GM12865 (cell line): ENCODE measurements at regions not wholly inside any gene's neighbourhood (a gene's known extent, or its start where the extent isn't known, plus 50 kb on each side); places are given as distances from the start of the nearest gene placed in this dataset.

ENCODE experiments used
- DNase-seq: peaks from one replicate; pipeline ENCODE4 v3.0.0; 2010; ENCODE audit warnings: low read depth
- H3K4me3 ChIP-seq: 2 replicates; pipeline ENCODE4 v1.5.1; 2011; ENCODE audit warnings: mild to moderate bottlenecking, low read depth, low read length, control low read depth
- TF ChIP-seq, protein P1 (sequence below): IDR thresholded peaks from 2 replicates; pipeline ENCODE4 v1.5.1; 2011; ENCODE audit warnings: low read length, control low read depth, low read depth, inconsistent platforms; ENCODE audit not compliant: insufficient read depth; ENCODE audit errors: missing control alignments

DNA sequence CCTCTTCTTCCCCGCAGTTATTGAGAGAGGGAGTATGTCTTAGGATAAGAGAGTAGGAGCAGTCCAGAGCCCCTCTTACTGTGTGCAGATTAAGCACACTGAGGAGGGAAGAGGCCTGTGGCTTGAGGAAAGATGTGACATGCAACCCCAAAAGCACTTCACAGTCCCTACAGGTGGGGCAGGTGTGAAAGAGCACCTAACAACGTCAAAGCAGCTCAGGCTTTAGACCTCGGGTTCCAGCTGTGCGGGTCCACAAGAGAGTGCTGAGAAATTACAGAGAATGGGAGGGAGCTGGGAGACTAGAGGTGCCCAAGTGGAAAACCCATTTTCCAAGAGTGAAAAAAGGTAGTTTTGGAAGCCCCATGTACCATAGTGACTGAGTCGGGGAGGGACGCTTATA, 127.6 kb downstream of the SLC25A47 start:
- TF ChIP-seq, protein P1, sequence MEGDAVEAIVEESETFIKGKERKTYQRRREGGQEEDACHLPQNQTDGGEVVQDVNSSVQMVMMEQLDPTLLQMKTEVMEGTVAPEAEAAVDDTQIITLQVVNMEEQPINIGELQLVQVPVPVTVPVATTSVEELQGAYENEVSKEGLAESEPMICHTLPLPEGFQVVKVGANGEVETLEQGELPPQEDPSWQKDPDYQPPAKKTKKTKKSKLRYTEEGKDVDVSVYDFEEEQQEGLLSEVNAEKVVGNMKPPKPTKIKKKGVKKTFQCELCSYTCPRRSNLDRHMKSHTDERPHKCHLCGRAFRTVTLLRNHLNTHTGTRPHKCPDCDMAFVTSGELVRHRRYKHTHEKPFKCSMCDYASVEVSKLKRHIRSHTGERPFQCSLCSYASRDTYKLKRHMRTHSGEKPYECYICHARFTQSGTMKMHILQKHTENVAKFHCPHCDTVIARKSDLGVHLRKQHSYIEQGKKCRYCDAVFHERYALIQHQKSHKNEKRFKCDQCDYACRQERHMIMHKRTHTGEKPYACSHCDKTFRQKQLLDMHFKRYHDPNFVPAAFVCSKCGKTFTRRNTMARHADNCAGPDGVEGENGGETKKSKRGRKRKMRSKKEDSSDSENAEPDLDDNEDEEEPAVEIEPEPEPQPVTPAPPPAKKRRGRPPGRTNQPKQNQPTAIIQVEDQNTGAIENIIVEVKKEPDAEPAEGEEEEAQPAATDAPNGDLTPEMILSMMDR, result no peak
- no peak for DNase-seq
- H3K4me3 ChIP-seq, result no peak overlapping the region

- DNase-seq, result no peak
- TF ChIP-seq, protein P1, result no peak
- H3K4me3 ChIP-seq, result no peak overlapping the region
Measured at GRCh38 chr14:100451264-100451663, 128.1 kb downstream of the SLC25A47 start.

DNA sequence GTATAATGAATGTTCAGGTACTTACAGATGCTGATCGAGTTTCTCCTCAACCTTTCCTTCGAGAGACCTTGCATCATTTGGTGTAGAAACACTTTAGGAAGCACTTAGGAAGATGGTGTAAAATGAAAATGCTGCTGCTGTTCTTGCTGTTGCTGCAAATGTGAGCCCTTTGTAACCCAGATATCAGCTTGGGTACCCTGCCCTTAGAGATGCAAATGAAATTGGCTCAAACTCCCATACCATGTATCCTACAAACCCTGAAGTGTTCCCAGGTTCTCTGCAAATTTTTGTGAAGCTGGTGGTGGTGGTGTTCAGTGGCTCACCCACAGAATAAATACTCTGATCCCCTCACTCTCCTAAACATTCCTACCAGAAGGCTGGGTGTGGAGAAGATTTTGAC, 130.8 kb downstream of the SLC25A47 start:
- TF ChIP-seq, protein P1, result no peak
- no peak overlapping the region for H3K4me3 ChIP-seq
- no peak for DNase-seq

- H3K4me3 ChIP-seq, result no peak overlapping the region
- no peak for DNase-seq
- TF ChIP-seq, protein P1, result no peak
Measured at GRCh38 chr14:100454437-100454836, 131.3 kb downstream of the SLC25A47 start.

GRCh38 chr14:100463937-100464336, 123.3 kb downstream of the BEGAIN start:
- no peak overlapping the region for H3K4me3 ChIP-seq
- TF ChIP-seq, protein P1, result no peak
- DNase-seq, result no peak

DNA sequence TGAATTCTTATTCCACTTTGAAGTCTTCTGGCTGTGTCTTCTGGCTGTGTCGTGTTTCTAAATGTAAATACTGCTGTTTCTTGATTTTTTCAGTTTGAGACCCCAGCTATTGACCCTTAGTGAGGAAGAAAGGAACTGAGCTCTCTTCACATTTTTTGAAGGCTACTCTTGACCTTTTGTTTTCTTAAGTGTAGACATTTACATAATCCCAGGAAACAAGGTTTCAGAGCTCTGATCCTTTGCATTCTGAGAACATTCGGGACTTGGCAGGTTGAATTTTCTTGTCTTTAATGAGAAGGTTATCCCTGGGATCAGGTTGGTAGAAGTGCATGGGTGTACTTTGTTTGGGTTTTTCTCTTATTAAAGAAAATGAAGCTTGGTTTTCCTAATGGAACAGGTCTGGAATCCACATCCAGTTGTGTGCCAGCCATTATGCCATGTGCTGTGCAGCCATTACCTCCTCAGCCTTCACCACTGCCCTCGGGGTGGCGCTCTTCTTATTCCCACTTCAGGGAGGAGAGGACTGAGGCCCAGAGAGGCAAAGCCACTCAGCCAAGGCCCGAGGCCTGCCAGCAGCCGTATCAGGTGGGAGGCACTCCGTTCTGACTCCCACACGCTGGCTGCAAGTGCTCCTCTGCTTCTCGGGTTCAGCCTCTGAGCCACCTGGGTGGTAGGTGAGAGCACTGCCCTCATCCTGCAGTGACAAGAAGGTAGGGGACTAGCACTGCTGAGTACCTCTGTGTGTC, 120.9 kb downstream of the BEGAIN start:
- no peak overlapping the region for H3K4me3 ChIP-seq
- TF ChIP-seq, protein P1, result no peak
- DNase-seq, result no peak
